D341Med (cell line): ENCODE measurements at regions not wholly inside any gene's neighbourhood (a gene's known extent, or its start where the extent isn't known, plus 50 kb on each side); places are given as distances from the start of the nearest gene placed in this dataset.

Experiments
- DNase-seq: peaks from one replicate; pipeline ENCODE4 v3.0.0; 2012; ENCODE audit warnings: low spot score

- DNase-seq, result no peak
Observed at GRCh38 chr5:57705769-57706168, 223.2 kb upstream of the ACTBL2 start.

GRCh38 chr5:57703721-57704120, 221.1 kb upstream of the ACTBL2 start:
- no peak for DNase-seq

GRCh38 chr5:57700484-57700883, 217.9 kb upstream of the ACTBL2 start:
- no peak for DNase-seq

GRCh38 chr5:57700072-57700471, 217.5 kb upstream of the ACTBL2 start:
- DNase-seq, result no peak

GRCh38 chr5:57698802-57699201, 216.2 kb upstream of the ACTBL2 start:
- no peak for DNase-seq

GRCh38 chr5:57698086-57698485, 215.5 kb upstream of the ACTBL2 start:
- DNase-seq, result no peak

- no peak for DNase-seq
Observed at GRCh38 chr5:57696825-57697570, 214.4 kb upstream of the ACTBL2 start.

GRCh38 chr5:57696389-57696769, 213.8 kb upstream of the ACTBL2 start:
- no peak for DNase-seq

GRCh38 chr5:57695706-57696388, 213.2 kb upstream of the ACTBL2 start:
- no peak for DNase-seq

GRCh38 chr5:57695179-57695578, 212.6 kb upstream of the ACTBL2 start:
- no peak for DNase-seq

GRCh38 chr5:57693488-57694305, 211.1 kb upstream of the ACTBL2 start:
- DNase-seq, result no peak

GRCh38 chr5:57692582-57693487, 210.2 kb upstream of the ACTBL2 start:
- no peak for DNase-seq

- DNase-seq, result no peak
Observed at GRCh38 chr5:57690724-57691123, 208.1 kb upstream of the ACTBL2 start.

GRCh38 chr5:57687596-57687995, 205.0 kb upstream of the ACTBL2 start:
- DNase-seq, result no peak

GRCh38 chr5:57685516-57686255, 203.1 kb upstream of the ACTBL2 start:
- DNase-seq, result no peak

- no peak for DNase-seq
Observed at GRCh38 chr5:57684299-57684702, 201.7 kb upstream of the ACTBL2 start.

GRCh38 chr5:57683036-57683630, 200.5 kb upstream of the ACTBL2 start:
- DNase-seq, result no peak

GRCh38 chr5:57681942-57682341, 199.3 kb upstream of the ACTBL2 start:
- DNase-seq, result no peak

GRCh38 chr5:57680686-57681085, 198.1 kb upstream of the ACTBL2 start:
- no peak for DNase-seq

GRCh38 chr5:57677235-57677634, 194.6 kb upstream of the ACTBL2 start:
- DNase-seq, result no peak
